Chondrocyte (in vitro differentiated cells): ENCODE measurements at regions not wholly inside any gene's neighbourhood (a gene's known extent, or its start where the extent isn't known, plus 50 kb on each side); places are given as distances from the start of the nearest gene placed in this dataset.

Experiments
- DNase-seq: peaks from one replicate; pipeline ENCODE4 v3.0.0; 2021; ENCODE audit warnings: mixed read lengths, low spot score
- H3K27ac Mint-ChIP-seq: one replicate; pipeline ENCODE4 v1.8.0; 2021; ENCODE audit warnings: mild to moderate bottlenecking, moderate library complexity, mixed read lengths; ENCODE audit not compliant: unreplicated experiment
- H3K27me3 Mint-ChIP-seq: 2 replicates; pipeline ENCODE4 v1.8.0; 2021; ENCODE audit warnings: low read depth, mixed read lengths
- H3K36me3 Mint-ChIP-seq: 2 replicates; pipeline ENCODE4 v1.8.0; 2021; ENCODE audit warnings: low read depth, mixed read lengths
- H3K4me1 Mint-ChIP-seq: 2 replicates; pipeline ENCODE4 v1.8.0; 2021; ENCODE audit warnings: low read depth, mild to moderate bottlenecking, mixed read lengths
- H3K4me3 Mint-ChIP-seq: one replicate; pipeline ENCODE4 v1.8.0; 2021; ENCODE audit warnings: mild to moderate bottlenecking, moderate library complexity, mixed read lengths; ENCODE audit not compliant: unreplicated experiment
- H3K9me3 Mint-ChIP-seq: 2 replicates; pipeline ENCODE4 v1.8.0; 2021; ENCODE audit warnings: low read depth, mixed read lengths
- TF ChIP-seq, protein P1 (sequence below): fragments of 200-600 bp; sonication (generic); IDR thresholded peaks from 2 replicates; pipeline ENCODE4 v1.5.0; 2021; ENCODE audit warnings: antibody characterized with exemption, mild to moderate bottlenecking, moderate library complexity

- TF ChIP-seq, protein P1, sequence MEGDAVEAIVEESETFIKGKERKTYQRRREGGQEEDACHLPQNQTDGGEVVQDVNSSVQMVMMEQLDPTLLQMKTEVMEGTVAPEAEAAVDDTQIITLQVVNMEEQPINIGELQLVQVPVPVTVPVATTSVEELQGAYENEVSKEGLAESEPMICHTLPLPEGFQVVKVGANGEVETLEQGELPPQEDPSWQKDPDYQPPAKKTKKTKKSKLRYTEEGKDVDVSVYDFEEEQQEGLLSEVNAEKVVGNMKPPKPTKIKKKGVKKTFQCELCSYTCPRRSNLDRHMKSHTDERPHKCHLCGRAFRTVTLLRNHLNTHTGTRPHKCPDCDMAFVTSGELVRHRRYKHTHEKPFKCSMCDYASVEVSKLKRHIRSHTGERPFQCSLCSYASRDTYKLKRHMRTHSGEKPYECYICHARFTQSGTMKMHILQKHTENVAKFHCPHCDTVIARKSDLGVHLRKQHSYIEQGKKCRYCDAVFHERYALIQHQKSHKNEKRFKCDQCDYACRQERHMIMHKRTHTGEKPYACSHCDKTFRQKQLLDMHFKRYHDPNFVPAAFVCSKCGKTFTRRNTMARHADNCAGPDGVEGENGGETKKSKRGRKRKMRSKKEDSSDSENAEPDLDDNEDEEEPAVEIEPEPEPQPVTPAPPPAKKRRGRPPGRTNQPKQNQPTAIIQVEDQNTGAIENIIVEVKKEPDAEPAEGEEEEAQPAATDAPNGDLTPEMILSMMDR: no peak
- Mint-ChIP-seq H3K27ac (no peak overlapping the region), H3K4me1 (no peaks in the 10 kb centered on the region), H3K4me3 (no peak overlapping the region), H3K9me3 (peaks cover 3% of the 10 kb centered on the region), H3K36me3 (no peaks in the 10 kb centered on the region), H3K27me3 (peaks cover 4% of the 10 kb centered on the region)
- no peak for DNase-seq
These were observed 73.1 kb upstream of the TTC14 start for GRCh38 chr3:180528843-180529242.

GRCh38 chr3:180529778-180530177, 72.2 kb upstream of the TTC14 start:
- Mint-ChIP-seq H3K4me3 (no peak overlapping the region), H3K27ac (no peak overlapping the region), H3K4me1 (no peaks in the 10 kb centered on the region), H3K36me3 (no peaks in the 10 kb centered on the region), H3K27me3 (peaks cover 4% of the 10 kb centered on the region), H3K9me3 (peaks cover 3% of the 10 kb centered on the region)
- DNase-seq: peak; percentile 39
- TF ChIP-seq, protein P1: no peak

- Mint-ChIP-seq H3K4me3 (no peak overlapping the region), H3K27me3 (peaks cover 4% of the 10 kb centered on the region), H3K4me1 (no peaks in the 10 kb centered on the region), H3K9me3 (peaks cover 3% of the 10 kb centered on the region), H3K36me3 (no peaks in the 10 kb centered on the region), H3K27ac (no peak overlapping the region)
- TF ChIP-seq, protein P1: no peak
- DNase-seq: no peak
These were observed 71.7 kb upstream of the TTC14 start for GRCh38 chr3:180530276-180530675.

GRCh38 chr3:180531303-180532278, 70.4 kb upstream of the TTC14 start:
- Mint-ChIP-seq H3K36me3 (no peaks in the 10 kb centered on the region), H3K4me3 (no peak overlapping the region), H3K27ac (no peak overlapping the region), H3K9me3 (peaks cover 3% of the 10 kb centered on the region), H3K4me1 (no peaks in the 10 kb centered on the region), H3K27me3 (peaks cover 4% of the 10 kb centered on the region)
- DNase-seq: peak; percentile 72
- TF ChIP-seq, protein P1: no peak

DNA sequence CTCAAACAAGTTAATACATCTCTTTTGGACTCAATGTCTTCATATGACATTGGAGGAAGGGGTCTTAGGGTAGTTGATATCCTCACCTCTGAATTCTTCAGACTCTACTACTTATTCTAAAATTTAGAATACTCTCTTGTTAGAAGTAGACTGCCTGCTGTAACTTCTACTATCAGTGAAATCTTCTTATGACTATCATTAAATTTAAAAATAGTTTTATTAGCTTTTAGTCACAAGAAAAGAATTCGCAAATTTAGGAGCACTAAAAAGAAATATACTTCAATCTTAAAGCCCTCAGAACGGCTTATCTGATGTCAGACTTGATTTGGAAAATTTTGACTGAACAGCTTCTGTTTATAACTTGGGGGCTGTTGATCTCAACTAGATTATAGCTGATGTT, 67.1 kb upstream of the TTC14 start:
- Mint-ChIP-seq H3K27ac (no peak overlapping the region), H3K4me3 (no peak overlapping the region), H3K4me1 (no peaks in the 10 kb centered on the region)

More for the DNA sequence above, 67.1 kb upstream of the TTC14 start:
- TF ChIP-seq, protein P1: no peak
- DNase-seq: no peak
- H3K9me3 Mint-ChIP-seq: peaks cover 13% of the 10 kb centered on the region
- H3K27me3 Mint-ChIP-seq: peaks cover 2% of the 10 kb centered on the region
- H3K36me3 Mint-ChIP-seq: no peaks in the 10 kb centered on the region
